ENCODE measurements at regions not wholly inside any gene's neighbourhood (a gene's known extent, or its start where the extent isn't known, plus 50 kb on each side); places are given as distances from the start of the nearest gene placed in this dataset.

DNA sequence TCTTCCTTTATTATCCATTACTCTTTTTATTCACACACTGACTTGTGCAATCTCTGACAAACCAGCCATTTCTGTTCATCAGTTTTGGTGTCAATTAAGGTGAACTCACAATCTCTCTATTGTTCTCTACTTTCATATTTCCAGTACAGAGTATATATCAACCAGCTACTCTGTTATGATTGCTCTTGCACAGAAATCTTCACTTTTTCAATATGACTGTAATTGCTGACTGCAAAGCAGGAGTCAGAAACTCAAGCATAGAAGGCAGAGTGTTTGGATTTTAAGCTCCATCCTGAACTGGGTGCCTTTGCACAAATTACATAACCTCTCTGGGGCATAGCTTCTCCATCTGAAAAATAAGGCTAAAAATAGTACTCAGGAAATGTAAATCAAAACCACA is 1042.0 kb downstream of the GRM8 start:
- no peak for TF ChIP-seq ZFX (CRISPR knock-in tag; IDR thresholded peaks at IDR 0.05)
- TF ChIP-seq YBX1 (IDR thresholded peaks at IDR 0.05) = no peak
- TF ChIP-seq ZNF583 (CRISPR knock-in tag; IDR thresholded peaks at IDR 0.05) = no peak
- no peak for TF ChIP-seq POLR2A (conservative IDR thresholded peaks at IDR 0.05)
- no peak for TF ChIP-seq TGIF2 (CRISPR knock-in tag; IDR thresholded peaks at IDR 0.05)
- TF ChIP-seq, protein P1, sequence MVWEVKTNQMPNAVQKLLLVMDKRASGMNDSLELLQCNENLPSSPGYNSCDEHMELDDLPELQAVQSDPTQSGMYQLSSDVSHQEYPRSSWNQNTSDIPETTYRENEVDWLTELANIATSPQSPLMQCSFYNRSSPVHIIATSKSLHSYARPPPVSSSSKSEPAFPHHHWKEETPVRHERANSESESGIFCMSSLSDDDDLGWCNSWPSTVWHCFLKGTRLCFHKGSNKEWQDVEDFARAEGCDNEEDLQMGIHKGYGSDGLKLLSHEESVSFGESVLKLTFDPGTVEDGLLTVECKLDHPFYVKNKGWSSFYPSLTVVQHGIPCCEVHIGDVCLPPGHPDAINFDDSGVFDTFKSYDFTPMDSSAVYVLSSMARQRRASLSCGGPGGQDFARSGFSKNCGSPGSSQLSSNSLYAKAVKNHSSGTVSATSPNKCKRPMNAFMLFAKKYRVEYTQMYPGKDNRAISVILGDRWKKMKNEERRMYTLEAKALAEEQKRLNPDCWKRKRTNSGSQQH (CRISPR knock-in tag; IDR thresholded peaks at IDR 0.05) = no peak
- TF ChIP-seq CHD4 (IDR thresholded peaks at IDR 0.05; ENCODE audit: insufficient read depth, insufficient replicate concordance, low read depth, low read length, poor library complexity, severe bottlenecking) = no peak
- TF ChIP-seq, protein P2, sequence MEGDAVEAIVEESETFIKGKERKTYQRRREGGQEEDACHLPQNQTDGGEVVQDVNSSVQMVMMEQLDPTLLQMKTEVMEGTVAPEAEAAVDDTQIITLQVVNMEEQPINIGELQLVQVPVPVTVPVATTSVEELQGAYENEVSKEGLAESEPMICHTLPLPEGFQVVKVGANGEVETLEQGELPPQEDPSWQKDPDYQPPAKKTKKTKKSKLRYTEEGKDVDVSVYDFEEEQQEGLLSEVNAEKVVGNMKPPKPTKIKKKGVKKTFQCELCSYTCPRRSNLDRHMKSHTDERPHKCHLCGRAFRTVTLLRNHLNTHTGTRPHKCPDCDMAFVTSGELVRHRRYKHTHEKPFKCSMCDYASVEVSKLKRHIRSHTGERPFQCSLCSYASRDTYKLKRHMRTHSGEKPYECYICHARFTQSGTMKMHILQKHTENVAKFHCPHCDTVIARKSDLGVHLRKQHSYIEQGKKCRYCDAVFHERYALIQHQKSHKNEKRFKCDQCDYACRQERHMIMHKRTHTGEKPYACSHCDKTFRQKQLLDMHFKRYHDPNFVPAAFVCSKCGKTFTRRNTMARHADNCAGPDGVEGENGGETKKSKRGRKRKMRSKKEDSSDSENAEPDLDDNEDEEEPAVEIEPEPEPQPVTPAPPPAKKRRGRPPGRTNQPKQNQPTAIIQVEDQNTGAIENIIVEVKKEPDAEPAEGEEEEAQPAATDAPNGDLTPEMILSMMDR (IDR thresholded peaks at IDR 0.05 in 2 of 3, conservative IDR thresholded peaks at IDR 0.05 in 1 of 3; ENCODE audit: insufficient read depth in 2 of 3, low read depth in 1 of 3, low read length in 3 of 3) = no peak
- TF ChIP-seq ZNF699 (CRISPR knock-in tag; IDR thresholded peaks at IDR 0.05; ENCODE audit: insufficient replicate concordance) = no peak
- TF ChIP-seq, protein P3, sequence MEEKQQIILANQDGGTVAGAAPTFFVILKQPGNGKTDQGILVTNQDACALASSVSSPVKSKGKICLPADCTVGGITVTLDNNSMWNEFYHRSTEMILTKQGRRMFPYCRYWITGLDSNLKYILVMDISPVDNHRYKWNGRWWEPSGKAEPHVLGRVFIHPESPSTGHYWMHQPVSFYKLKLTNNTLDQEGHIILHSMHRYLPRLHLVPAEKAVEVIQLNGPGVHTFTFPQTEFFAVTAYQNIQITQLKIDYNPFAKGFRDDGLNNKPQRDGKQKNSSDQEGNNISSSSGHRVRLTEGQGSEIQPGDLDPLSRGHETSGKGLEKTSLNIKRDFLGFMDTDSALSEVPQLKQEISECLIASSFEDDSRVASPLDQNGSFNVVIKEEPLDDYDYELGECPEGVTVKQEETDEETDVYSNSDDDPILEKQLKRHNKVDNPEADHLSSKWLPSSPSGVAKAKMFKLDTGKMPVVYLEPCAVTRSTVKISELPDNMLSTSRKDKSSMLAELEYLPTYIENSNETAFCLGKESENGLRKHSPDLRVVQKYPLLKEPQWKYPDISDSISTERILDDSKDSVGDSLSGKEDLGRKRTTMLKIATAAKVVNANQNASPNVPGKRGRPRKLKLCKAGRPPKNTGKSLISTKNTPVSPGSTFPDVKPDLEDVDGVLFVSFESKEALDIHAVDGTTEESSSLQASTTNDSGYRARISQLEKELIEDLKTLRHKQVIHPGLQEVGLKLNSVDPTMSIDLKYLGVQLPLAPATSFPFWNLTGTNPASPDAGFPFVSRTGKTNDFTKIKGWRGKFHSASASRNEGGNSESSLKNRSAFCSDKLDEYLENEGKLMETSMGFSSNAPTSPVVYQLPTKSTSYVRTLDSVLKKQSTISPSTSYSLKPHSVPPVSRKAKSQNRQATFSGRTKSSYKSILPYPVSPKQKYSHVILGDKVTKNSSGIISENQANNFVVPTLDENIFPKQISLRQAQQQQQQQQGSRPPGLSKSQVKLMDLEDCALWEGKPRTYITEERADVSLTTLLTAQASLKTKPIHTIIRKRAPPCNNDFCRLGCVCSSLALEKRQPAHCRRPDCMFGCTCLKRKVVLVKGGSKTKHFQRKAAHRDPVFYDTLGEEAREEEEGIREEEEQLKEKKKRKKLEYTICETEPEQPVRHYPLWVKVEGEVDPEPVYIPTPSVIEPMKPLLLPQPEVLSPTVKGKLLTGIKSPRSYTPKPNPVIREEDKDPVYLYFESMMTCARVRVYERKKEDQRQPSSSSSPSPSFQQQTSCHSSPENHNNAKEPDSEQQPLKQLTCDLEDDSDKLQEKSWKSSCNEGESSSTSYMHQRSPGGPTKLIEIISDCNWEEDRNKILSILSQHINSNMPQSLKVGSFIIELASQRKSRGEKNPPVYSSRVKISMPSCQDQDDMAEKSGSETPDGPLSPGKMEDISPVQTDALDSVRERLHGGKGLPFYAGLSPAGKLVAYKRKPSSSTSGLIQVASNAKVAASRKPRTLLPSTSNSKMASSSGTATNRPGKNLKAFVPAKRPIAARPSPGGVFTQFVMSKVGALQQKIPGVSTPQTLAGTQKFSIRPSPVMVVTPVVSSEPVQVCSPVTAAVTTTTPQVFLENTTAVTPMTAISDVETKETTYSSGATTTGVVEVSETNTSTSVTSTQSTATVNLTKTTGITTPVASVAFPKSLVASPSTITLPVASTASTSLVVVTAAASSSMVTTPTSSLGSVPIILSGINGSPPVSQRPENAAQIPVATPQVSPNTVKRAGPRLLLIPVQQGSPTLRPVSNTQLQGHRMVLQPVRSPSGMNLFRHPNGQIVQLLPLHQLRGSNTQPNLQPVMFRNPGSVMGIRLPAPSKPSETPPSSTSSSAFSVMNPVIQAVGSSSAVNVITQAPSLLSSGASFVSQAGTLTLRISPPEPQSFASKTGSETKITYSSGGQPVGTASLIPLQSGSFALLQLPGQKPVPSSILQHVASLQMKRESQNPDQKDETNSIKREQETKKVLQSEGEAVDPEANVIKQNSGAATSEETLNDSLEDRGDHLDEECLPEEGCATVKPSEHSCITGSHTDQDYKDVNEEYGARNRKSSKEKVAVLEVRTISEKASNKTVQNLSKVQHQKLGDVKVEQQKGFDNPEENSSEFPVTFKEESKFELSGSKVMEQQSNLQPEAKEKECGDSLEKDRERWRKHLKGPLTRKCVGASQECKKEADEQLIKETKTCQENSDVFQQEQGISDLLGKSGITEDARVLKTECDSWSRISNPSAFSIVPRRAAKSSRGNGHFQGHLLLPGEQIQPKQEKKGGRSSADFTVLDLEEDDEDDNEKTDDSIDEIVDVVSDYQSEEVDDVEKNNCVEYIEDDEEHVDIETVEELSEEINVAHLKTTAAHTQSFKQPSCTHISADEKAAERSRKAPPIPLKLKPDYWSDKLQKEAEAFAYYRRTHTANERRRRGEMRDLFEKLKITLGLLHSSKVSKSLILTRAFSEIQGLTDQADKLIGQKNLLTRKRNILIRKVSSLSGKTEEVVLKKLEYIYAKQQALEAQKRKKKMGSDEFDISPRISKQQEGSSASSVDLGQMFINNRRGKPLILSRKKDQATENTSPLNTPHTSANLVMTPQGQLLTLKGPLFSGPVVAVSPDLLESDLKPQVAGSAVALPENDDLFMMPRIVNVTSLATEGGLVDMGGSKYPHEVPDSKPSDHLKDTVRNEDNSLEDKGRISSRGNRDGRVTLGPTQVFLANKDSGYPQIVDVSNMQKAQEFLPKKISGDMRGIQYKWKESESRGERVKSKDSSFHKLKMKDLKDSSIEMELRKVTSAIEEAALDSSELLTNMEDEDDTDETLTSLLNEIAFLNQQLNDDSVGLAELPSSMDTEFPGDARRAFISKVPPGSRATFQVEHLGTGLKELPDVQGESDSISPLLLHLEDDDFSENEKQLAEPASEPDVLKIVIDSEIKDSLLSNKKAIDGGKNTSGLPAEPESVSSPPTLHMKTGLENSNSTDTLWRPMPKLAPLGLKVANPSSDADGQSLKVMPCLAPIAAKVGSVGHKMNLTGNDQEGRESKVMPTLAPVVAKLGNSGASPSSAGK (IDR thresholded peaks at IDR 0.05) = no peak
- TF ChIP-seq CBX8 (IDR thresholded peaks at IDR 0.05; ENCODE audit: borderline replicate concordance, extremely low read depth, low read depth, low read length, poor library complexity, severe bottlenecking) = no peak
- no peak for TF ChIP-seq CBX3 (IDR thresholded peaks at IDR 0.05; ENCODE audit: borderline replicate concordance in 1 of 2, low read length in 2 of 2)
- no peak for TF ChIP-seq KDM1A (IDR thresholded peaks at IDR 0.05)
- no peak for TF ChIP-seq FOSL1 (tag; conservative IDR thresholded peaks at IDR 0.05)
